ENCODE measurements at regions not wholly inside any gene's neighbourhood (a gene's known extent, or its start where the extent isn't known, plus 50 kb on each side); places are given as distances from the start of the nearest gene placed in this dataset.

- TF ChIP-seq CTCF (IDR thresholded peaks at IDR 0.05; ENCODE audit: poor library complexity, severe bottlenecking) (no peak), POLR2AphosphoS5 (IDR thresholded peaks at IDR 0.05) (no peak), TAF1 (IDR thresholded peaks at IDR 0.05; ENCODE audit: low read depth) (no peak), EP300 (conservative IDR thresholded peaks at IDR 0.05; ENCODE audit: poor library complexity, severe bottlenecking) (no peak), EZH2 (IDR thresholded peaks at IDR 0.05; ENCODE audit: borderline replicate concordance, insufficient read depth, low read length, poor library complexity, severe bottlenecking) (no peak), SMC3 (conservative IDR thresholded peaks at IDR 0.05; ENCODE audit: poor library complexity) (no peak)
Observed at GRCh38 chr9:12955510-12956163, 180.8 kb downstream of the LURAP1L start.

Measured in neural cell (in vitro differentiated cells).